ENCODE measurements at regions not wholly inside any gene's neighbourhood (a gene's known extent, or its start where the extent isn't known, plus 50 kb on each side); places are given as distances from the start of the nearest gene placed in this dataset.

DNA sequence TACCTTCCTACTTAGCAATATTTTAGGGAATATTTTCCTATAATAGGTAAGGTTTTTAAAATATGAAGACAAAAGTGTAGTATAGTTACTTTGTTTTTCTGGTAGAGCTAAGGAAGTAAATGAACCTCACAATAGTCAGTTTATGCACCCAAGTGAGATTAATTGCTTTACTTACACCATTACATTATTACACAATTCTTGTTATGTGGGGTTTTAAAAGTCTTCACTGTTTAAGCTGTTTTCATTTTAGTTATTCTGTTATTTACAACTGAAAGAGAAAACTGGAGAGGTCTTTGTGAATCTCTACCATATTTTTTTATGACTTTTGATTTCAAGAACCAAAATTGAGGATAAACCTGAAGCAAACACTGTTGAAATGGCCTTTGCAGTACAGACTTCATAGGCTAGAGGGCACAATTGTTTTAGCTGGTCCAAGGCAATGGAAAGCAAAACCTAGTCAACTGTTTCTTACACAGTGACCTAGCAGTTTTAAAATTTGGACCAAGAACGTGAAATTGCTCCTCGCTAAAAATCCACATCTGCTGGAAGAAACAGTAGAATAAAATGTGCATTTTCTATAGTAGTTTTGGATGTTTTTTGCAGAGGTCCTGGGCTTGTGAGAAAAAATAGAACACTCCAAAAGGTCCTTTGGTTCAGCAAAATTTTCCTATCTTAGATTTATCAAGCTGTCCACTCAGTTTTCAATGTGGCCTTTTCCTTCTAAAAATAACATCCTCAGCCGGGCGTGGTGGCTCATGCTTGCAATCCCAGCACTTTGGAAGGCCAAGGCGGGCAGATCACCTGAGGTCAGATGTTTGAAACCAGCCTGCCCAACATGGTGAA lies 66.4 kb upstream of the FER start:
- TF ChIP-seq CTCF (IDR thresholded peaks at IDR 0.05): peak; percentile 81
- Histone ChIP-seq H3K9me3 (no peaks in the 10 kb centered on the region), H3K36me3 (no peaks in the 10 kb centered on the region), H3K4me1 (no peaks in the 10 kb centered on the region), H3K27me3 (no peaks in the 10 kb centered on the region), H3K27ac (peak overlapping the region; percentile 55), H3K4me3 (peak overlapping the region; percentile 16)
- DNase-seq: no peak
- ATAC-seq: peak; percentile 94
- intact Hi-C loops (cut with DNase I): no loop called here

GRCh38 chr5:108678091-108678490 lies 69.6 kb upstream of the FER start:
- ATAC-seq (no peak), DNase-seq (no peak)
- no peak for TF ChIP-seq CTCF (IDR thresholded peaks at IDR 0.05)
- no peaks in the 10 kb centered on the region for H3K9me3 ChIP-seq
- H3K36me3 ChIP-seq: no peaks in the 10 kb centered on the region
- H3K4me3 ChIP-seq: no peak overlapping the region
- H3K27ac ChIP-seq: no peak overlapping the region
- no peaks in the 10 kb centered on the region for H3K27me3 ChIP-seq
- intact Hi-C loops (cut with DNase I): no loop called here
- H3K4me1 ChIP-seq: no peaks in the 10 kb centered on the region

DNA sequence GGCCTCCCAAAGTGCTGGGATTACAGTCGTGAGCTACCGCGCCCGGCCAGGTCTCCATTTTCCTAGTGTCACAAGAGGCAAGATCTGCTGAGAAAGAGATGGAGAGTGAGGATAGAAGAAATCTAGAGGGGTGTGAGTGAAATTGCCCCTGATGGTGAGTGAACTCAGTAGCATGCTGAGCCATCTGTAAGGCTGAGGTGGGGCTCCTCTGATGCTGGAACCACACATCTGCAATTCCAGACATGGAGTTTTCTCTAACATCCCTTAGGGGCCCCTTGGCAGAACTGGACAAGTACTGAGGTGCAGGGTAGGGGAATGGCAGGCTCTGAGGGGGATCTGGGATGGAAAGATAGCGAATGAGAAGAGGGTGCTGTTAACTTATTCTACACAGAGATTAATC lies 72.0 kb upstream of the FER start:
- no peak for TF ChIP-seq CTCF (IDR thresholded peaks at IDR 0.05)
- H3K4me1 ChIP-seq: no peaks in the 10 kb centered on the region
- DNase-seq: no peak
- no peaks in the 10 kb centered on the region for H3K36me3 ChIP-seq
- H3K27ac ChIP-seq: no peak overlapping the region
- H3K9me3 ChIP-seq: no peaks in the 10 kb centered on the region
- H3K4me3 ChIP-seq: no peak overlapping the region
- no peak for ATAC-seq
- intact Hi-C loops (cut with DNase I): no loop called here
- no peaks in the 10 kb centered on the region for H3K27me3 ChIP-seq

GRCh38 chr5:108672639-108673038 lies 75.1 kb upstream of the FER start:
- no peaks in the 10 kb centered on the region for H3K9me3 ChIP-seq
- no peak overlapping the region for H3K27ac ChIP-seq
- DNase-seq (no peak), ATAC-seq (peak; percentile 36)
- H3K27me3 ChIP-seq: no peaks in the 10 kb centered on the region
- H3K4me1 ChIP-seq: no peaks in the 10 kb centered on the region
- intact Hi-C loops (cut with DNase I): no loop called here
- no peaks in the 10 kb centered on the region for H3K36me3 ChIP-seq
- no peak overlapping the region for H3K4me3 ChIP-seq
- no peak for TF ChIP-seq CTCF (IDR thresholded peaks at IDR 0.05)

- H3K27ac ChIP-seq: no peak overlapping the region
- H3K4me3 ChIP-seq: no peak overlapping the region
- intact Hi-C loops (cut with DNase I): no loop called here
- no peaks in the 10 kb centered on the region for H3K4me1 ChIP-seq
- TF ChIP-seq CTCF (IDR thresholded peaks at IDR 0.05): no peak
- DNase-seq: no peak
- no peaks in the 10 kb centered on the region for H3K27me3 ChIP-seq
- ATAC-seq: peak; percentile 65
- no peaks in the 10 kb centered on the region for H3K9me3 ChIP-seq
- no peaks in the 10 kb centered on the region for H3K36me3 ChIP-seq
Observed at GRCh38 chr5:108670591-108671289, 77.0 kb upstream of the FER start.

Data from upper lobe of right lung (tissue), 1 donor.